ENCODE measurements at regions not wholly inside any gene's neighbourhood (a gene's known extent, or its start where the extent isn't known, plus 50 kb on each side); places are given as distances from the start of the nearest gene placed in this dataset.
"Not testable (repeated sequence)": the region's sequence is repeated elsewhere in the genome, so short reads cannot be mapped to it uniquely, and the experiment has no call there.

- no peak overlapping the region for H3K4me3 Mint-ChIP-seq
- peak; percentile 83 for DNase-seq (ENCODE audit: low spot score)
- H3K4me1 Mint-ChIP-seq (ENCODE audit: low read depth in 2 of 2), result peaks cover 8 to 12% of the 10 kb centered on the region in 2 donors
- H3K36me3 Mint-ChIP-seq, result no peaks in the 10 kb centered on the region
- peak; percentile 70 to 77 for ATAC-seq
- no peaks in the 10 kb centered on the region for H3K9me3 Mint-ChIP-seq
- H3K27me3 Mint-ChIP-seq, result peaks cover 0 to 2% of the 10 kb centered on the region in 2 donors
- no peak overlapping the region for H3K27ac Mint-ChIP-seq
These were observed 65.7 kb upstream of the TOP1 start for GRCh38 chr20:40962733-40963504.

- Mint-ChIP-seq H3K27ac (no peak overlapping the region), H3K9me3 (no peaks in the 10 kb centered on the region), H3K36me3 (no peaks in the 10 kb centered on the region), H3K4me1 (ENCODE audit: low read depth in 2 of 2) (peaks cover 8 to 12% of the 10 kb centered on the region in 2 donors), H3K4me3 (no peak overlapping the region), H3K27me3 (peaks cover 0 to 2% of the 10 kb centered on the region in 2 donors)
- ATAC-seq (no peak), DNase-seq (ENCODE audit: low spot score) (no peak)
These were observed 65.1 kb upstream of the TOP1 start for GRCh38 chr20:40963505-40963845.

GRCh38 chr20:40965671-40966070, 63.0 kb upstream of the TOP1 start:
- no peak for DNase-seq (ENCODE audit: low spot score)
- peaks cover 16 to 21% of the 10 kb centered on the region in 2 donors for H3K4me1 Mint-ChIP-seq (ENCODE audit: low read depth in 2 of 2)
- H3K27ac Mint-ChIP-seq, result no peak overlapping the region
- ATAC-seq, result no peak
- no peaks in the 10 kb centered on the region for H3K9me3 Mint-ChIP-seq
- H3K27me3 Mint-ChIP-seq, result peaks cover 10 to 22% of the 10 kb centered on the region in 2 donors
- no peak overlapping the region for H3K4me3 Mint-ChIP-seq
- no peaks in the 10 kb centered on the region for H3K36me3 Mint-ChIP-seq

GRCh38 chr20:40966103-40966502, 62.5 kb upstream of the TOP1 start:
- Mint-ChIP-seq H3K36me3 (no peaks in the 10 kb centered on the region), H3K4me3 (no peak overlapping the region), H3K27ac (no peak overlapping the region), H3K9me3 (no peaks in the 10 kb centered on the region), H3K4me1 (ENCODE audit: low read depth in 2 of 2) (peaks cover 16 to 21% of the 10 kb centered on the region in 2 donors), H3K27me3 (peaks cover 13 to 26% of the 10 kb centered on the region in 2 donors)
- no peak for DNase-seq (ENCODE audit: low spot score)
- ATAC-seq, result no peak

- Mint-ChIP-seq H3K4me1 (ENCODE audit: low read depth in 2 of 2) (peaks cover 12 to 17% of the 10 kb centered on the region in 2 donors), H3K9me3 (no peaks in the 10 kb centered on the region), H3K4me3 (no peak overlapping the region), H3K27me3 (peaks cover 16 to 28% of the 10 kb centered on the region in 2 donors), H3K36me3 (no peaks in the 10 kb centered on the region), H3K27ac (no peak overlapping the region)
- ATAC-seq (no peak), DNase-seq (ENCODE audit: low spot score) (no peak)
These were observed 62.0 kb upstream of the TOP1 start for GRCh38 chr20:40966516-40967185.

- Mint-ChIP-seq H3K4me1 (ENCODE audit: low read depth in 2 of 2) (peaks cover 7 to 10% of the 10 kb centered on the region in 2 donors), H3K9me3 (no peaks in the 10 kb centered on the region), H3K36me3 (no peaks in the 10 kb centered on the region), H3K27me3 (peaks cover 16 to 28% of the 10 kb centered on the region in 2 donors), H3K27ac (no peak overlapping the region), H3K4me3 (no peak overlapping the region)
- DNase-seq (ENCODE audit: low spot score) (no peak), ATAC-seq (no peak)
These were observed 60.9 kb upstream of the TOP1 start for GRCh38 chr20:40967700-40968099.

- peak overlapping the region in 1 of 2 donors; percentile 65 for H3K27ac Mint-ChIP-seq
- H3K27me3 Mint-ChIP-seq, result peaks cover 14 to 28% of the 10 kb centered on the region in 2 donors
- not testable (repeated sequence) for H3K4me1 Mint-ChIP-seq (ENCODE audit: low read depth in 2 of 2); H3K9me3 Mint-ChIP-seq; H3K36me3 Mint-ChIP-seq
- peak overlapping the region; percentile 95 for H3K4me3 Mint-ChIP-seq
- ATAC-seq (peak; percentile 89), DNase-seq (ENCODE audit: low spot score) (peak; percentile 82)
These were observed 59.6 kb upstream of the TOP1 start for GRCh38 chr20:40968816-40969562.

GRCh38 chr20:40970218-40970617, 58.4 kb upstream of the TOP1 start:
- Mint-ChIP-seq H3K27me3 (peaks cover 18 to 30% of the 10 kb centered on the region in 2 donors), H3K27ac (no peak overlapping the region), H3K36me3 (no peaks in the 10 kb centered on the region), H3K9me3 (no peaks in the 10 kb centered on the region), H3K4me1 (ENCODE audit: low read depth in 2 of 2) (peaks cover 7 to 10% of the 10 kb centered on the region in 2 donors), H3K4me3 (no peak overlapping the region)
- DNase-seq (ENCODE audit: low spot score) (no peak), ATAC-seq (no peak)

GRCh38 chr20:40977218-40977617, 51.4 kb upstream of the TOP1 start:
- ATAC-seq, result no peak
- H3K36me3 Mint-ChIP-seq, result peaks cover 19% of the 10 kb centered on the region
- H3K4me1 Mint-ChIP-seq (ENCODE audit: low read depth in 2 of 2), result peaks cover 5 to 7% of the 10 kb centered on the region in 2 donors
- DNase-seq (ENCODE audit: low spot score), result no peak
- peaks cover 25 to 29% of the 10 kb centered on the region in 2 donors for H3K27me3 Mint-ChIP-seq
- H3K27ac Mint-ChIP-seq, result no peak overlapping the region
- H3K9me3 Mint-ChIP-seq, result peaks cover 11% of the 10 kb centered on the region
- H3K4me3 Mint-ChIP-seq, result no peak overlapping the region

GRCh38 chr20:40978761-40979160, 49.9 kb upstream of the TOP1 start:
- Mint-ChIP-seq H3K4me1 (ENCODE audit: low read depth in 2 of 2) (peaks cover 5 to 7% of the 10 kb centered on the region in 2 donors), H3K36me3 (peaks cover 19% of the 10 kb centered on the region), H3K27me3 (peaks cover 25 to 29% of the 10 kb centered on the region in 2 donors), H3K4me3 (no peak overlapping the region), H3K9me3 (peaks cover 11% of the 10 kb centered on the region), H3K27ac (no peak overlapping the region)
- ATAC-seq, result no peak
- no peak for DNase-seq (ENCODE audit: low spot score)

Data from natural killer cell treated with Interleukin-12 subunit alpha and Interleukin-12 subunit beta and Interleukin-15 and Interleukin-18, amount 100 ng/mL, for 72 hours (primary cell).